GM12891 (cell line): ENCODE measurements at regions not wholly inside any gene's neighbourhood (a gene's known extent, or its start where the extent isn't known, plus 50 kb on each side); places are given as distances from the start of the nearest gene placed in this dataset.

Source experiments
- PAX5 ChIP-seq: IDR thresholded peaks from 2 replicates; pipeline ENCODE4 v1.6.1; 2011; ENCODE audit warnings: low read length, moderate library complexity, mild to moderate bottlenecking; ENCODE audit not compliant: insufficient read depth, severe bottlenecking
- POLR2A ChIP-seq: IDR thresholded peaks from 2 replicates; pipeline ENCODE4 v1.6.1; 2011; ENCODE audit warnings: low read depth, low read length, control low read depth
- POLR2AphosphoS5 ChIP-seq: IDR thresholded peaks from 2 replicates; pipeline ENCODE4 v1.6.1; 2011; ENCODE audit warnings: low read depth, low read length, control low read depth
- POU2F2 ChIP-seq: IDR thresholded peaks from 2 replicates; pipeline ENCODE4 v1.6.1; 2011; ENCODE audit warnings: low read depth, mild to moderate bottlenecking, control low read depth, low read length, moderate library complexity
- SPI1 ChIP-seq: IDR thresholded peaks from 2 replicates; pipeline ENCODE4 v1.6.1; 2011; ENCODE audit warnings: low read depth, low read length, control low read depth

DNA sequence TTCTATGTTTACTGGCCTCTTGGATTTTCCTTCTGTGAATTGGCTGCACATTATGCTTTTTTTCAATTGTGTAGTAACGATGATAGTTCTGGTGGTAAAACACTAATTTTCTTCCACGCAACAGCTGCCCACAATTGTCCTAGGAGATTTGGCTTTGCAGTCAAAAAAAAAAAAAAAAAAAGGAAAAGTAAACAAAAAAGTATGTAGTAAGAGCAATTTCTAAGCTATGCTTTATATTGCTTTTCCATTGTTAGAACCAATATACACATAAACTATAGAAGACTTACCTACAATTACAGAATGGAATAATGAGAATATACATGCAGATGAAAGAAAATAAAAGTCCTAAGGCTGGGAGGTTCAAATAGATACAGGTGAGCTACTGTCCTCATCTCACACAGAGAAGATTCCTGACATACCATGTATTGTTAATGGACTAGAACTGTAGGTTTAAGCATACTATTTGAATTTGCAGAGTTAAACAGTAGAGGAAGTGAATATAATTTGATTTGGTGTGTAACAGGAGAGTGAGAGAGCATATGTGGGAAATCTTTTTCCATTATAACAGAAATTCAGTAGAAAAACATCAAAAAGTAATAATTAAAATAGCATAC is 976.2 kb downstream of the RAB28 start:
- TF ChIP-seq POLR2AphosphoS5 (no peak), POLR2A (no peak), SPI1 (no peak), PAX5 (no peak), POU2F2 (no peak)
